ENCODE measurements at regions not wholly inside any gene's neighbourhood (a gene's known extent, or its start where the extent isn't known, plus 50 kb on each side); places are given as distances from the start of the nearest gene placed in this dataset.

DNA sequence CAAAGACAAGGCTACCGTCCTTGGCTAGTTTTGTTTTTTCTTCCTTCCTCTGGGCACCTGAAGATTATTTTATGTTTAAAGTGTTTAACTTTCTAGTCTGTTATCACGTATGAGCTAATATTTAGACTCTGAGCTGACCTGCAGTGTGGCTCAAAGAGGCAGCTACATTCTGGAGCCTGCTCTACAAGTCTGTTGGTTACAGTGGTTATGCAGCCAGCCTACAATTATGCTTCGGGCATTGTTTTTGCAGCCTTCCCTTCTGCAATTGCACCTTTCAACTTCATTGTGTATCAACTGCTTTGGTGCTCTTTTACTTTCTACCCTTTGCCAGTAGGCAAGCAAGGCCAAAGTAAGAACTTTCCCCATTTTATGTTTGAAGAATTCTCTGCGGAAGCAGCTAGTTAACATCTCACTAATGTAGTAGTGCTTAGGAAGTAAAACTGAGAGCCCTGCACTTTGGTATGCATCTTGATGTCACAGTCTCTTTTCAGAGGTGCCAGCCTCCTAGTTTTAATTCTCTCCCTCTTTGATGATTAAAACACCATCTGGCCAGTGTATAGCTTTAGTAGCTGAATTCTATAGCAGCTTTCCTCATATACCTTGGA lies 322.1 kb downstream of the FAM170A start:
- no peak overlapping the region for H3K4me3 ChIP-seq (ENCODE audit: low read length)
- H3K9me2 ChIP-seq (replicated peaks; ENCODE audit: control insufficient read depth, low read length): no peaks in the 10 kb centered on the region
- no peaks in the 10 kb centered on the region for H4K20me1 ChIP-seq (ENCODE audit: control insufficient read depth, insufficient read depth, low read depth, low read length)
- H3K9me3 ChIP-seq (ENCODE audit: control insufficient read depth, insufficient read depth, low read length): no peaks in the 10 kb centered on the region
- no peaks in the 10 kb centered on the region for H3K79me2 ChIP-seq (ENCODE audit: control insufficient read depth, low read length)
- H3F3A ChIP-seq (ENCODE audit: control insufficient read depth, insufficient read depth): no peaks in the 10 kb centered on the region
- H3K4me1 ChIP-seq (ENCODE audit: control insufficient read depth, low read length): no peaks in the 10 kb centered on the region
- H3K27ac ChIP-seq (ENCODE audit: low read depth, low read length): no peak overlapping the region
- TF ChIP-seq, protein P1, sequence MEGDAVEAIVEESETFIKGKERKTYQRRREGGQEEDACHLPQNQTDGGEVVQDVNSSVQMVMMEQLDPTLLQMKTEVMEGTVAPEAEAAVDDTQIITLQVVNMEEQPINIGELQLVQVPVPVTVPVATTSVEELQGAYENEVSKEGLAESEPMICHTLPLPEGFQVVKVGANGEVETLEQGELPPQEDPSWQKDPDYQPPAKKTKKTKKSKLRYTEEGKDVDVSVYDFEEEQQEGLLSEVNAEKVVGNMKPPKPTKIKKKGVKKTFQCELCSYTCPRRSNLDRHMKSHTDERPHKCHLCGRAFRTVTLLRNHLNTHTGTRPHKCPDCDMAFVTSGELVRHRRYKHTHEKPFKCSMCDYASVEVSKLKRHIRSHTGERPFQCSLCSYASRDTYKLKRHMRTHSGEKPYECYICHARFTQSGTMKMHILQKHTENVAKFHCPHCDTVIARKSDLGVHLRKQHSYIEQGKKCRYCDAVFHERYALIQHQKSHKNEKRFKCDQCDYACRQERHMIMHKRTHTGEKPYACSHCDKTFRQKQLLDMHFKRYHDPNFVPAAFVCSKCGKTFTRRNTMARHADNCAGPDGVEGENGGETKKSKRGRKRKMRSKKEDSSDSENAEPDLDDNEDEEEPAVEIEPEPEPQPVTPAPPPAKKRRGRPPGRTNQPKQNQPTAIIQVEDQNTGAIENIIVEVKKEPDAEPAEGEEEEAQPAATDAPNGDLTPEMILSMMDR (IDR thresholded peaks at IDR 0.05; ENCODE audit: low read depth, low read length, poor library complexity, severe bottlenecking): no peak
- TF ChIP-seq EZH2phosphoT487 (IDR thresholded peaks at IDR 0.05; ENCODE audit: borderline replicate concordance, low read length): no peak
- no peaks in the 10 kb centered on the region for H3K27me3 ChIP-seq (ENCODE audit: control insufficient read depth, low read length)
- no peaks in the 10 kb centered on the region for H3K36me3 ChIP-seq (ENCODE audit: control insufficient read depth, low read length)
- no peak overlapping the region for H3K4me2 ChIP-seq (ENCODE audit: low read length)

DNA sequence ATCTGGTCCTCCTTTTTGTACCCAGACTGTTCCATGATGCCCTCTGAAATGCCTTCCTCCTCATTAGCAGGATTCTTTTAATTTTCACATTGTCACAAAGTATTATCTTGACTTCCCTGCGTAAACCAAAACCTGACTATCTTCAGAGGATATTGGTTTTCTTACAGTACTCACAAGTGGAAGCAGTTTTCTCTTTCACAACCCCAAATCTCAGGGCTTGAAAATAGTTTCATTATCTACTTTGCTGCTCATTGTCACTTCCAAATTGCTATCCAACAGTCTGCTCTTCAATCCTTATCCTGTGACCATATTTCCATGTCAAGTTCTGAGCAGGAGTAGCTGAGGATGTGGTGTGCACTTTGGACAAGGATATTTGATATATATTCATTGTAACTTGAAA lies 324.1 kb downstream of the FAM170A start:
- H3K27ac ChIP-seq (ENCODE audit: low read depth, low read length): no peak overlapping the region
- no peaks in the 10 kb centered on the region for H3K9me3 ChIP-seq (ENCODE audit: control insufficient read depth, insufficient read depth, low read length)
- no peaks in the 10 kb centered on the region for H3K9me2 ChIP-seq (replicated peaks; ENCODE audit: control insufficient read depth, low read length)
- H4K20me1 ChIP-seq (ENCODE audit: control insufficient read depth, insufficient read depth, low read depth, low read length): no peaks in the 10 kb centered on the region
- no peaks in the 10 kb centered on the region for H3K36me3 ChIP-seq (ENCODE audit: control insufficient read depth, low read length)
- H3K4me3 ChIP-seq (ENCODE audit: low read length): no peak overlapping the region
- TF ChIP-seq EZH2phosphoT487 (IDR thresholded peaks at IDR 0.05; ENCODE audit: borderline replicate concordance, low read length): no peak
- TF ChIP-seq, protein P1 (IDR thresholded peaks at IDR 0.05; ENCODE audit: low read depth, low read length, poor library complexity, severe bottlenecking): no peak
- no peaks in the 10 kb centered on the region for H3K79me2 ChIP-seq (ENCODE audit: control insufficient read depth, low read length)
- H3K4me2 ChIP-seq (ENCODE audit: low read length): no peak overlapping the region
- no peaks in the 10 kb centered on the region for H3K4me1 ChIP-seq (ENCODE audit: control insufficient read depth, low read length)
- no peaks in the 10 kb centered on the region for H3K27me3 ChIP-seq (ENCODE audit: control insufficient read depth, low read length)
- no peaks in the 10 kb centered on the region for H3F3A ChIP-seq (ENCODE audit: control insufficient read depth, insufficient read depth)

DNA sequence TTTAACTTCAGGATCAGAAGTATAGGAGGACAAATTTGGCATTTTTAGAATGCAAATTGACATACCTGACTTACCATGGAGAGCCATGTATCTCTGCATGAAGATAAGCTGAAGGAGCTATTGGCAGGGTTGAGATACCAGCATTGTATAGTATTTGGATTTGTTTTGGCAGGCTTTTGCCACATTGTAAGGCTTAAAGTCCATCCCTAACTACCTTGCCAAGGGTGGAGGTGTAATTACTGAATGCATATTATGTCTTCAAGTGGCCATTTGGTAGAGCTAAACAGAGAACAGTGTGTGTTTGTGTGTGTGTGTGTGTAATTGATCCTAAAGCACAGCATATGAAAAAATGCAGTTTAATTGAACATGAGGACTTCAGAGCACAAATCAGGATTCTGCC lies 324.7 kb downstream of the FAM170A start:
- TF ChIP-seq EZH2phosphoT487 (IDR thresholded peaks at IDR 0.05; ENCODE audit: borderline replicate concordance, low read length): no peak
- TF ChIP-seq, protein P1 (IDR thresholded peaks at IDR 0.05; ENCODE audit: low read depth, low read length, poor library complexity, severe bottlenecking): no peak
- H3K27ac ChIP-seq (ENCODE audit: low read depth, low read length): no peak overlapping the region
- no peak overlapping the region for H3K4me3 ChIP-seq (ENCODE audit: low read length)
- no peaks in the 10 kb centered on the region for H3F3A ChIP-seq (ENCODE audit: control insufficient read depth, insufficient read depth)
- H3K4me1 ChIP-seq (ENCODE audit: control insufficient read depth, low read length): no peaks in the 10 kb centered on the region
- H3K4me2 ChIP-seq (ENCODE audit: low read length): no peak overlapping the region
- H3K36me3 ChIP-seq (ENCODE audit: control insufficient read depth, low read length): no peaks in the 10 kb centered on the region
- H3K9me2 ChIP-seq (replicated peaks; ENCODE audit: control insufficient read depth, low read length): no peaks in the 10 kb centered on the region
- H3K27me3 ChIP-seq (ENCODE audit: control insufficient read depth, low read length): no peaks in the 10 kb centered on the region
- H3K79me2 ChIP-seq (ENCODE audit: control insufficient read depth, low read length): no peaks in the 10 kb centered on the region
- H3K9me3 ChIP-seq (ENCODE audit: control insufficient read depth, insufficient read depth, low read length): no peaks in the 10 kb centered on the region
- H4K20me1 ChIP-seq (ENCODE audit: control insufficient read depth, insufficient read depth, low read depth, low read length): no peaks in the 10 kb centered on the region

All from DOHH2 (cell line).